Upper lobe of right lung (tissue), 1 donor: ENCODE measurements at regions not wholly inside any gene's neighbourhood (a gene's known extent, or its start where the extent isn't known, plus 50 kb on each side); places are given as distances from the start of the nearest gene placed in this dataset.

ENCODE experiments used
- ATAC-seq: fragments of 200-7000 bp; cut with Tn5 transposase; one replicate; pipeline ENCODE4 v1.9.1; 2020; ENCODE audit warnings: mild to moderate bottlenecking, moderate library complexity
- DNase-seq: peaks from one replicate; pipeline ENCODE4 v3.0.0-alpha.2; 2020
- H3K27ac ChIP-seq: fragments of 200-600 bp; one replicate; pipeline ENCODE4 v1.8.0; 2022
- H3K27me3 ChIP-seq: fragments of 200-600 bp; one replicate; pipeline ENCODE4 v1.8.0; 2022; ENCODE audit warnings: mild to moderate bottlenecking
- H3K36me3 ChIP-seq: fragments of 200-600 bp; one replicate; pipeline ENCODE4 v1.8.0; 2022
- H3K4me1 ChIP-seq: fragments of 200-600 bp; one replicate; pipeline ENCODE4 v1.8.0; 2022
- H3K4me3 ChIP-seq: fragments of 200-600 bp; one replicate; pipeline ENCODE4 v1.8.0; 2022; ENCODE audit warnings: mild to moderate bottlenecking
- H3K9me3 ChIP-seq: fragments of 200-600 bp; one replicate; pipeline ENCODE4 v1.8.0; 2022
- CTCF ChIP-seq: fragments of 200-600 bp; IDR thresholded peaks from one replicate; pipeline ENCODE4 v1.8.0; 2022; ENCODE audit warnings: antibody characterized with exemption
- intact Hi-C: fragments of 100-400 bp; cut with DNase I; formaldehyde crosslinking; loops from one replicate; pipeline ENCODE4 v1.11.0; 2022
- donor health status: DM: no; HTN: yes; CAD: no; lungs with severe emphysema.

- H3K36me3 ChIP-seq, result no peaks in the 10 kb centered on the region
- H3K9me3 ChIP-seq, result no peaks in the 10 kb centered on the region
- intact Hi-C loops, result no loop called here
- DNase-seq (no peak), ATAC-seq (peak; percentile 70)
- no peaks in the 10 kb centered on the region for H3K27me3 ChIP-seq
- no peaks in the 10 kb centered on the region for H3K4me1 ChIP-seq
- no peak for TF ChIP-seq CTCF
- no peak overlapping the region for H3K4me3 ChIP-seq
- no peak overlapping the region for H3K27ac ChIP-seq
Observed at GRCh38 chr11:32290783-32291182, 144.6 kb downstream of the WT1 start.

GRCh38 chr11:32297611-32298011, 137.7 kb downstream of the WT1 start:
- Histone ChIP-seq H3K4me3 (no peak overlapping the region), H3K36me3 (no peaks in the 10 kb centered on the region), H3K9me3 (no peaks in the 10 kb centered on the region), H3K27ac (no peak overlapping the region), H3K4me1 (no peaks in the 10 kb centered on the region), H3K27me3 (no peaks in the 10 kb centered on the region)
- peak; percentile 54 for ATAC-seq
- intact Hi-C loops, result no loop called here
- peak; percentile 32 for TF ChIP-seq CTCF
- DNase-seq, result no peak

- H3K4me1 ChIP-seq, result no peaks in the 10 kb centered on the region
- no peaks in the 10 kb centered on the region for H3K9me3 ChIP-seq
- H3K27me3 ChIP-seq, result no peaks in the 10 kb centered on the region
- DNase-seq, result no peak
- no peak for TF ChIP-seq CTCF
- intact Hi-C loops, result no loop called here
- H3K36me3 ChIP-seq, result no peaks in the 10 kb centered on the region
- no peak overlapping the region for H3K27ac ChIP-seq
- H3K4me3 ChIP-seq, result no peak overlapping the region
- ATAC-seq, result no peak
Observed at GRCh38 chr11:32302826-32303225, 132.5 kb downstream of the WT1 start.

- Histone ChIP-seq H3K4me3 (no peak overlapping the region), H3K36me3 (no peaks in the 10 kb centered on the region), H3K27ac (no peak overlapping the region), H3K27me3 (no peaks in the 10 kb centered on the region), H3K4me1 (no peaks in the 10 kb centered on the region), H3K9me3 (no peaks in the 10 kb centered on the region)
- ATAC-seq (no peak), DNase-seq (no peak)
- intact Hi-C loops, result no loop called here
- no peak for TF ChIP-seq CTCF
Observed at GRCh38 chr11:32304521-32304920, 130.8 kb downstream of the WT1 start.

GRCh38 chr11:32305460-32305859, 129.9 kb downstream of the WT1 start:
- H3K4me3 ChIP-seq, result no peak overlapping the region
- no peak overlapping the region for H3K27ac ChIP-seq
- no peaks in the 10 kb centered on the region for H3K4me1 ChIP-seq
- ATAC-seq (no peak), DNase-seq (no peak)
- TF ChIP-seq CTCF, result no peak
- no peaks in the 10 kb centered on the region for H3K27me3 ChIP-seq
- intact Hi-C loops, result no loop called here
- no peaks in the 10 kb centered on the region for H3K9me3 ChIP-seq
- no peaks in the 10 kb centered on the region for H3K36me3 ChIP-seq

- DNase-seq (no peak), ATAC-seq (no peak)
- Histone ChIP-seq H3K27ac (no peak overlapping the region), H3K36me3 (no peaks in the 10 kb centered on the region), H3K4me1 (no peaks in the 10 kb centered on the region), H3K4me3 (no peak overlapping the region), H3K27me3 (no peaks in the 10 kb centered on the region), H3K9me3 (no peaks in the 10 kb centered on the region)
- TF ChIP-seq CTCF, result no peak
- intact Hi-C loops, result no loop called here
Observed at GRCh38 chr11:32307471-32307870, 127.9 kb downstream of the WT1 start.
